Activated CD4-positive, alpha-beta T cell treated with anti-CD3 and anti-CD28 coated beads for 48 hours (primary cell): ENCODE measurements at regions not wholly inside any gene's neighbourhood (a gene's known extent, or its start where the extent isn't known, plus 50 kb on each side); places are given as distances from the start of the nearest gene placed in this dataset.

Experiments
- DNase-seq: peaks from one replicate; pipeline ENCODE4 v3.0.0-alpha.2; 2020

DNA sequence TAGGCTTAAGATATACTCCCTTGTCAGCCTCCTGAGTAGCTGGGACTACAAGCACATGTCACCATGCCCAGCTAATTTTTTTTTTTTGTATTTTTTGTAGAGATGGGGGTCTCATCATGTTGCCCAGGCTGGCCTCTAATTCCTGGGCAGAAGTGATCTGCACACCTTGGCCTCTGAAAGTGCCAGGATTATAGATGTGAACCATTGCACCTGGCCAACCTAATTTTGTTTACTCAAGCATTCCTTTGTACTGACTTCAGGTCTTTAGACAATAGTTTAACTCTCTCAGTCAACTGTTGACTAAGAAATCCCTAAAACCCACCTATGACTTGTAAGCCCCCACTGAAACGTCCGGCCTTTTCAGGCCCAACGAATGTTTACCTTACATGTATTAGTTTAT, 628.3 kb upstream of the CDH8 start:
- no peak for DNase-seq

GRCh38 chr16:62661435-62661834, 625.2 kb upstream of the CDH8 start:
- DNase-seq, result no peak

DNA sequence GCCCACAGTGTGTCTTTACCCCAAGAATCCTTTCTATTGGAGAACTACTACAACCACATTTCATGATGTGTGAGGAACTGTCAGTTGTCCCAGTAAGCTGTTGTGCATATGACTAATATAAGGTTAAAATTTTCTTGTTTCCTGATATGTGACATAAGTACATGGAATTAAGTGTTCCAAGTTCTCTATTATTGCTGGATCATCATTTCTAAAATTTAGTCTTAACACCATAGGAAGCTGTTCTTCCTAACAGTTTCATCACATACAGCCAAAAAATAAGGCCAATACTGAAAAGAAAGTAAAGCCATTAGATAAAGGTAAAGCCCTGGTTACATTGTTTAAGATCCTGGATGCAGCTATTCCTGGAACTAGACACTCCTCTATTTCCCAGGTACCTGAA, 620.9 kb upstream of the CDH8 start:
- no peak for DNase-seq

GRCh38 chr16:62652441-62653120, 616.3 kb upstream of the CDH8 start:
- no peak for DNase-seq

- no peak for DNase-seq
Observed at GRCh38 chr16:62648256-62648655, 612.0 kb upstream of the CDH8 start.

GRCh38 chr16:62644030-62644812, 608.0 kb upstream of the CDH8 start:
- DNase-seq, result no peak

GRCh38 chr16:62642677-62643076, 606.4 kb upstream of the CDH8 start:
- DNase-seq, result no peak

DNA sequence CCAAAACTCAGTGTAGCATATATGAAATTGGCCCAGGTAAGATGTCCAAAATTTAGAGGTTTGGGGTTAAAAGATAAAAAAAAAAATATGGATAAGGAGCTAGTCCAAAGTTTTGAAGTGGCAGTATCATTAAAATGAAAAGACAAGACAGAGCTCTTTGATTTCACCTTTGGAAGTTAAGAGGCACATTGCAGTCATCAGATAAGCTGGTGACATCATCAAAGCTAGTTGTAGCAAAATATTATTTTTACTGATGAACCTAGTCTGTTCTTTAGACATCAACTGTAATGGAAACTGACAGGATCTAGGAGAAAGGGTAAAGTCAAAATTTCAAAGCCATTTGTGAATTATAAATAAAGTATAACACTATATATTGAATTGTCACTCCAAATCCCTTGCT, 603.7 kb upstream of the CDH8 start:
- DNase-seq, result no peak

DNA sequence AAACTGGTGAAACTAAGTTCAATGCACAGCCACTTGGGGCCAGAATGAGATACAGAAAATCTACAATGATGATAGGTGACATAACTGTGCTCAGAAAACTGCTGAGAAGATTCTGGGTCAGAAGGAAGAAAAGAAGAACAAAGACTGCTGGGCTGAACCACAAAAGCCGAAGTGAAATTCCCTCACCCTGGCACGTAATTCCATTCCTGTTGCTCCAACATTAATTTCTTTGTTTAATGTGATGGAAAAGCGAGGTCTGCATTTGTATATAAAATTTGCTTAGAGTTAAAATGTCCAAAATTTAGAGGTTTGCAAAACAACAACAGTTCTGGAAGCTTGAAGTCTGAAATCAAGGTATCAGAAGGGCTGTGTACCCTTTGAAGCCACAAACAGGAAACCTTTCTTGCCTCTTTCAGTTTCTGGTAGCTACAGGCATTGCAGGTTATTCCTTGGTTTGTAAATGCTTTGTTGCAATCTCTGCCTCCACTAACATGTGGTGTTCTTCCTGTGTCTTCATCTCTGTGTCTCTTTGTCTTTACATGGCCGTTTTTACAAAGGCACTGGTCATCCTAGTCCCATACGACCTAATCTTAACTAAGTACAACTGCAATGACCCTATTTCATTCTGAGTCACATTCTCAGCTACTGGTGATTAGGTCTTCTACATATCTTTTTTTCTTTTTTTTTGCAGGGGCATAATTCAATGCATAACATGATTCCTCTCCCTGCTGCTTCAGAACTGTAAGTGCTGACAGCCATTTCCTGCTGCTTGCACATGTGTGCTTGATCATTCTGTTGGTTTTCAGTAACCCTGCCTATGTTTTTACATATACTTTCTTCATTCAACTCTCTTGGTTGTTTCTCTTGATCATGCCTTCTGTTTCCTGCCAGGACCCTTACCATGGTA, 603.0 kb upstream of the CDH8 start:
- no peak for DNase-seq

- no peak for DNase-seq
Observed at GRCh38 chr16:62638324-62638911, 602.2 kb upstream of the CDH8 start.

DNA sequence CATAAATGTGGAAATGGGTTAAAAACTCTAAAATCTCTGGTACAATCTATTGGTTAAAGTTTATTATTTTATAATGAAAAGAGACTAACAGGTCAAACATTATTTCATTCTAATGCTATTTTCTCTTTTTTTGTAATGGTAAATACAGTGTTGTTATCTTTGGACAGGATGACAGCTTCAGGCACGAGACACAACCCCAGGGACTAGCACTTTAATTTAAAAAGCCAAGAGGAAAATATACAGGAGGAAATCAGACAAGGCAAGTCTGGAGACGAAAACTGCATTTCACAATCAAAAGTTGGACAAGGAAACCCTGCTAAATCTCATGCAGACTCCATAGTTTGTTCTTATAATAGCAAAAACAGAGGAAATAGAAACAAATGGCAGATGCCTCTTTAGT, 589.1 kb upstream of the CDH8 start:
- no peak for DNase-seq

DNA sequence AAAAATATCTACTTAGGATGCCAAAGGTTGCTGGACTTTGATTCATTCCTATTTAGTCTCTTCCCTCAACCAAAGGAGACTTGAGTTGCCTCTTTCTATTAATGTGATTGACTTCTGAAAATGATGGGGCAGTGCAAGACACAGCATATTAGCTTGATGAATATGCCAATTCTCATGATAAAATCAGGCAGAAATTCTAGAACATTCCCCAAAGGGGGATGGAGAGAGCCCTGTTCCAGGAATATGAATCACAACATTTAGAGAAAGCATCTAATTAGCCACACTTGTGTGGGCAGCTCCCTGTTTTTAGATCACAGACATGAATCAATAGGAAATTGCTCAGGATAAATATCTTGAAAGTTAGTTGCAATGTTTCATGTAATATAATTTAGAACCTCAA, 584.0 kb upstream of the CDH8 start:
- DNase-seq, result no peak

DNA sequence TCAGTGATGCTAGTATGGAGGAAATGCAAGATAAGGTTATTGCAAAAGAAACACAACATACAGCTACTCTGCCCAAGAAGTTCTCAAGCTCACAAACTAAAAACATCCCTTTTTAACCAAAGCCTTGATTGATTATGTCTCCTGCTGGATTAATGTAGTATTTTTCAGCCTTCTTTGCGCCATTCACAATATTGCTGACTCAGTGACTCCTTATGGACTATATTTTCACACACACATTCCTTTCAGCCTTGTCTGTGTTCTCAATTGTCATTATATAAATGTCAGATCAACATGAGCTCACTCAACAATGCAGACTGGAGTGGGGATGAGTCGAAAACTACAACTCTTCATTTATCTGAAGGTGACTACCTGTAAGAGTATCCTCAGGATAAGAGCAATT, 579.3 kb upstream of the CDH8 start:
- no peak for DNase-seq

- no peak for DNase-seq
Observed at GRCh38 chr16:62610291-62610690, 574.1 kb upstream of the CDH8 start.

DNA sequence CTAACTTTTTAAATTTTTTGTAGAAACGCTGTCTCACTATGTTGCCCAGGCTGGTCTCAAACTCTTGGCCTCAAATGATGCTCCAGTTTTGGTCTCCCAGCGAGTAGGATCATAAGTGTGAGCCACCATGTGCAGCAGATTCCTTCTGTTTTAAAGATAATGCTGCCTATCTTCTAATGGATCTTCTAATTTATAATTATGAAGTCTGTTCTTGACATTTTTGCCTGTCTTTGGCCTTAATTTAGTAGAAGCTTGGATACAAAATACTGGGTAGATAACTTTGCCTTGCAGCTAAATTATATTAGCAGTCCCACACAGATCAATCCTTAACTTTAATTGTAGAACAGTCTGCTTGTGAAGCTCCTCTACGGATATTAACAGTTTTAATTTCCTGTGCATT, 566.6 kb upstream of the CDH8 start:
- no peak for DNase-seq

- DNase-seq, result no peak
Observed at GRCh38 chr16:62597875-62598274, 561.6 kb upstream of the CDH8 start.

GRCh38 chr16:62596584-62596983, 560.3 kb upstream of the CDH8 start:
- no peak for DNase-seq

GRCh38 chr16:62596125-62596524, 559.9 kb upstream of the CDH8 start:
- no peak for DNase-seq

GRCh38 chr16:62586128-62586862, 550.1 kb upstream of the CDH8 start:
- DNase-seq, result no peak

DNA sequence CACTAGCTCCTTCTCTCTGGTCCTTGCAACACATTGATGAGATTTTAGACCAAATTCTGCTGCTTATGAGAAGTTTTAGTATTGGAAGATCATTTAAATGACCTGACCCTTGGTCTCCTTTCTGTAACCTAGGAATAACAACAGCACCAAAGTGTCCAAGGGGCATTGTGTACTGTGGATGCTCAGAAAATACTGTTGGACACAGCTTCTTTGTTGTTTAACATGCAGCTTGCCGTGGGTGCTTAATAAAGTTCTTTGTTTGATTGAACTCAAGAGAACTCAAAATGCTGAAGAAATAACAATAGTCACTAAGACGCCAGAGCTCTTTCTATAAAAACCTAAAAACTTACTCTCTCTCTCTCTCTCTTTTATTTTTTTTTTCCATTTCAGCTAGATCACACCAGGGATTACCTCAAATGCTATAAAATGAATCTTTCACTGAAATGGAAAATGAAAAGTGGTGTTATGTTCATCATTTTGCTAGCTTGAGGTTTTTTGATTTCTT, 548.9 kb upstream of the CDH8 start:
- no peak for DNase-seq

GRCh38 chr16:62583414-62583813, 547.2 kb upstream of the CDH8 start:
- DNase-seq, result no peak

DNA sequence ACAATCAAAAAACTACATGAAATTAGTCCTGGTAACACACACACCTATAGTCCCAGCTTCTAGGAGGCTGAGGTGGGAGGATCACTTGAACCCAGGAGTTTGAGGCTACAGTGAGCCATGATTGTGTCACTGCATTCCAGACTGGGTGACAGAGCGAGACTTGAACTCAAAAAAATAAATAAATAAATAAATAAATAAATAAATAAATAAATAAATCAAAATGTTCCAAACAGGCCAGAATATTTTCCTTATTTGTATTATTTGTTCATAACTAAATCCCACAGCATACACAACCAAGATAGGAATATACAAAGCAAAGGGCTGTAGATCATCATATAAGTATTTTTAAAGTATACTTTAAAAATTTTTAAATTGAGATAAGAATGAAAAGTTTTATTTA, 537.2 kb upstream of the CDH8 start:
- DNase-seq, result no peak
